ENCODE measurements at regions not wholly inside any gene's neighbourhood (a gene's known extent, or its start where the extent isn't known, plus 50 kb on each side); places are given as distances from the start of the nearest gene placed in this dataset.
"Not testable (repeated sequence)": the region's sequence is repeated elsewhere in the genome, so short reads cannot be mapped to it uniquely, and the experiment has no call there.

- DNase-seq = no peak
Measured at GRCh38 chr17:83192161-83192788, 112.9 kb downstream of the METRNL start.

DNA sequence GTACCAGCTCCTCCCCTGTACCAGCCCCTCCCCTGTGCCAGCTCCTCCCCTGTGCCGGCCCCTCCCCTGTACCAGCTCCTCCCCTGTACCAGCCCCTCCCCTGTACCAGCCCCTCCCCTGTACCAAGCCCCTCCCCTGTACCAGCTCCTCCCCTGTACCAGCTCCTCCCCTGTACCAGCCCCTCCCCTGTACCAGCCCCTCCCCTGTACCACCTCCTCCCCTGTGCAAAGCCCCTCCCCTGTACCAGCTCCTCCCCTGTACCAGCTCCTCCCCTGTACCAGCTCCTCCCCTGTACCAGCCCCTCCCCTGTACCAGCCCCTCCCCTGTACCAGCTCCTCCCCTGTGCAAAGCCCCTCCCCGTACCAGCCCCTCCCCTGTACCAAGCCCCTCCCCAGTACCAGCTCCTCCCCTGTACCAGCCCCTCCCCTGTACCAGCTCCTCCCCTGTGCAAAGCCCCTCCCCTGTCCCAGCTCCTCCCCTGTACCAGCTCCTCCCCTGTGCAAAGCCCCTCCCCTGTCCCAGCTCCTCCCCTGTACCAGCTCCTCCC lies 113.5 kb downstream of the METRNL start:
- not testable (repeated sequence) for DNase-seq

GRCh38 chr17:83193336-83194185 lies 114.2 kb downstream of the METRNL start:
- DNase-seq = no peak

GRCh38 chr17:83194186-83194561 lies 114.8 kb downstream of the METRNL start:
- DNase-seq = no peak

- DNase-seq = no peak
Measured at GRCh38 chr17:83194761-83195329, 115.4 kb downstream of the METRNL start.

GRCh38 chr17:83195330-83196023 lies 116.1 kb downstream of the METRNL start:
- DNase-seq = no peak

- no peak for DNase-seq
Measured at GRCh38 chr17:83196024-83196365, 116.6 kb downstream of the METRNL start.

DNA sequence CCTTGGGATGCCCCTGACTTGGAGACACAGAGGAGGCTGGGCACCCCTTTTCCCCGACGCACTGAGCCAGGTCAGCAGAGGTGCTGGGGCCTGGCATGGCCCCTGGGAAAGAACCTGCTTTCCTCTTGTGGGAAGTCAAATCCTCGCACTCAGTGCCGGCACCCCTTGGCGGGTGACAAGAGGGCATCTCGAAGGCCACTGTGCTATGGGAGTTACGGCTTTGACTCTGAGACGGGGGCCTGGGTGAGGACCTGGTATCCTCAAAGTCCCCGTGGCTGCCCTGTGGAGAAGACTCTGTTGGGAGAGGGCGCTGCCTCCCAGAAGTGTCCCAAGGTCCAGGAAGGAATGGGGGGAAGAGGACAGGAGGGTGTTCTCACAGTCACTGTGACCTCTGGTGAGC lies 117.0 kb downstream of the METRNL start:
- no peak for DNase-seq

GRCh38 chr17:83196973-83197880 lies 117.8 kb downstream of the METRNL start:
- no peak for DNase-seq

- DNase-seq = no peak
Measured at GRCh38 chr17:83198366-83199341, 119.2 kb downstream of the METRNL start.

GRCh38 chr17:83199500-83200201 lies 120.2 kb downstream of the METRNL start:
- DNase-seq = peak; percentile 12 to 32

GRCh38 chr17:83200231-83200699 lies 120.9 kb downstream of the METRNL start:
- DNase-seq = no peak

DNA sequence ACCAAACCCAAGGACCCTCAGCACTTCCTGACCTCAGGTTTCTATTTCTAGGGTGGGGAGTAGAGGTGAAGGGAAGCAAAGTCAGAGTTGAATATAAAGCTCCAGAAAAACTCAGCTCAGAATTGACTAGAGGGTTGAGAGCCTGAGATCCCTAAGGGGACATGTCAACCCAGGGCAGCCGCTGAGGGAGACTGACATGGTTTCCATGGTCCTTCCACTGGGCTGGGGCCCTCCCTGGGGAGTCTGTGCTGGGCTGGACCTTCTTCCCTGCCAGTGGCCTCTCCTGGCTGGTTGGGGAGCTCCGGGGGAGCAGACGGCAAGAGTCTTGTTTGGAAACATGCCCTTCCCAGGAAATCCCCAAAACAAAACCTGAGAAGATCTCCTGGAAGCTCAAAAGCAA lies 121.3 kb downstream of the METRNL start:
- no peak for DNase-seq

DNA sequence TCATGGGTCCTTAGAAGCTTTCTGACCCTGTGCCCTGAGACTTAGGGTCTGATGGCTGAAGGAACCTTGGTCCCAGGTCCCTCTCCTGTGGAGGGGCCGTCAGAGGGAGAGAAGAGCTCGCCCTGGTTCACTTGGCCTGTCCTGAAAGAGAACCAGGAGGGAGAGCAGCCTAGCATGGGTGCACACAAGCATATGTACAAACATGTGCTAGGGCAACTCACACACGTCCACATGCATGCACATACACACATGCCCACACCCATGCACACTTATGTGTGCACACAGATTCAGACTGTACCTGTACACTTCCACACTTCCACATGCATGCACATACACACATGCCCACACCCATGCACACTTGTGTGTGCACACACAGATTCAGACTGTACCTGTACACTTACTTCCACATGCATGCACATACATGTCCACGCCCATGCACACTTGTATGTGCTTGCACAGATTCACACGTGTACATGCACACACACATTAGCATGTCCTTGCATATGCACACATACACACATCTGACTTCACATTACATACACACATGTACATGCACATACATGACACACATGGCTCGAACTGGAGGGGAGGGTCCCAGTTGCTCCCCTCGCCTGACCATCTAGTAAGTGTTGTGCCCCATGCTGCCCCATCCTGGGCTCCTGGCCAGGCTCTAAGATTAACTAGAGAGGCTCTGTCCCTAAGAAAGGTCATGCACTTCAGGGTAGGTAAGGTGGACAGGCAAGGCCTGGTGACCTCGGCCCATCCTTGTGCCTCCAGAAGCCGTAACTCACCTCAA lies 122.0 kb downstream of the METRNL start:
- DNase-seq = no peak

DNA sequence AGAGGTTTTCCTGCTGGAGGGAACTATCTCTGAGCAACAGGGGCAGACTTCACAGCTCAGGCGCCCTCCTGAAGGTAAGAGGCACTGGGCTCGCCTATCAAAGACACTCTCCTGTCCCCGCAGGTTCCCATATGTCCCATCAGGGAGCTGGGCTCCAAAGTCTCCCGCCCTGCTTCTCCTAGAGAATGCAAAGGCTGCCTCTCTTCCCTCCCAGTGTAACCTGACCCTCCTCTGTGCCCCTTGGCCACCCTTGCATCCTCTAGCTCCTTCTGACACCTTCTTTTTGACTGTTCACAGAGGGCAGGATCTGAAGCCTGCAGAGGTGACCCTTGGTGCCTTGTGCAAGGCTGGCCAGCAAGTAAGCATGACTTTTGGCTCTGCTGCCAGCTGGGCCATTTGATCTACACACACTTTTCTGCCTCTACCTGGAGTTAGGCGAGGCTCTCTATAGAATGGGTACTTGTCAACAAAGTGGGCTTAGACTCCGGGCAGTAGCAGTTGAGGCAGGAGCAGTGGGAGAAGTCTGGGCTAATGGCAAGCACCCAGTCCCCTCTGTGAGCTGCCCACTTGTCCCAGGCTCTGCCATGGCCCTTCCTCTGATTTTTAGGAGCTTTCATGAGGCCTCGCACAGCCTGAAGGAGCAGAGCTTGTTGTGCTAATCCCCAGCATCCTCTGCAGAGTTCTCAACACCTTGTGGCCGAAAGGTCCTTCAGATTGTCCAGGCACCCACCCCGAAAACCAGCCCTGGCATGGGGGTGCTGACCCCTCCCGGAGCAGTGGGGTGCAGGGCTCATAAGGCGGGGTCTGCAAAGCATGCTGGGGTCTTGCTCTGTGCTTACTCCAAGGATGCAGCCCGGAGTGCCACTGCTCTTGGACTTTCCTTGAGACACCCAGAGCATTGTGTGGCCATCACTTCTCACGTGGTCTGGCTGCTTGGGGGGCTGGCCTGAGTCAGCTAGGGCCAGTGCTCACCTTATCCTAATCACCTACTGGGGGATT lies 122.9 kb downstream of the METRNL start:
- DNase-seq = no peak

DNA sequence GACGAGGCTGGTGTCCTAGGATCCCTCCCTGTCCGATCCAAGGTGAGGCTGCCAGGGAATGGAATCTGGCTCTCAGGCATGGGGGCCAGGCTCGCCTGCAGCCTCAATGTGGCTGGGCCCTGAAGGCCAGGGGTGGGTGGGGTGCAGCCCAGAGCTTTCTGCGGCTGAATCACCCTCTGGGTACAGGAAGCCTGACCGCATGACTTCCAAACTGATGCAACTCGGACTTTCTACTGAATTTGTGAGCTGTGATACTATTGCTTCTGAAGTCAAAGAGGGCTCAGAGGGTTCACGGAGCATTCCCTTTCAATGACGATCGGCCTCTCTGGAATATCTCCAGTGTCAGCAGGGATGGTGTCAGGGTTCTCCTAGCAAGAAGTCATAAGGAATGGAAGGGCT lies 123.7 kb downstream of the METRNL start:
- no peak for DNase-seq

DNA sequence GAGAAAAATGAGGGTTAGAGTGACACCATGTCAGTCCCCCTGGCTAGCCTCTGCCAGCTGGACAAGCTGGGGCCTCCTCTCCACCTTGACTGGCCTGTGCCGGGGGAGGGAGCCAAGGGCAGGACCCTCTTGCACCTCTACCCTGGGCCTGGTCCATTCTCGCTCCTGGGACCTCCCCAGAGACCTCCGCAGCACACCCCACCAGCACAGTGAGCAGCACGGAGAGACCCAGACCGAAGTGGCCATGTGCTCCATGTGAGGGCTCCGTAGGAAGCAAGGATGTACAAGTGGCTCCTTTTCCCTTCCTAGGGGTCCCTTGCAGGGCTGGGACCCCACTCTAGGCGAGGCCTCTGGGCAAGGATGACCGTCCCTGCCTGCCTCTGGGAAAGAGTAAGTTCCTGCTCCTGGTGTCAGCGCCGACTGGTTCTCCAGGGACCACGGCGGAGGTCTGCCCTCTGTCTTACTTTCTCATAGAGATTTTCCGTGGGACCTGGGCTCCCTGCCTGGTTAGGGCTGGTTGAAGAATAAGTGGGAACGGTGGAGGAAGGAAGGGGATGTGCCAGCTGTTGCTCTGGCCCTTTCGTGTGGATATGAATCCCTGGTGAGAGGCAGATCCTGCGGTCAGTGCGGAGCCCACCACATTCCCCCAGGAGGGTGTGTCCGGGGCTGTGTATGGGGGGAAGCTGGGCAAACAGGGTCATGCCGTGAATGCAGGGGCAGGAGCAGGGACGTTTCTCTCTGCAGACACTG lies 124.2 kb downstream of the METRNL start:
- DNase-seq = no peak

Data from activated CD4-positive, alpha-beta T cell treated with anti-CD3 and anti-CD28 coated beads, Interleukin-2, amount 50 U/mL, for 4 hours (primary cell).